ENCODE measurements at regions not wholly inside any gene's neighbourhood (a gene's known extent, or its start where the extent isn't known, plus 50 kb on each side); places are given as distances from the start of the nearest gene placed in this dataset.

GRCh38 chr9:38215465-38215864 is 146.4 kb upstream of the SHB start:
- H4K20me1 ChIP-seq (ENCODE audit: insufficient read depth, low read length, poor library complexity, severe bottlenecking), result no peaks in the 10 kb centered on the region
- no peak overlapping the region for H3K4me3 ChIP-seq (ENCODE audit: low read length, poor library complexity, severe bottlenecking)
- H3K79me2 ChIP-seq (ENCODE audit: insufficient read depth, low read length), result no peaks in the 10 kb centered on the region
- H3K4me1 ChIP-seq (ENCODE audit: insufficient read depth, low read length, poor library complexity, severe bottlenecking), result no peaks in the 10 kb centered on the region
- no peaks in the 10 kb centered on the region for H3K36me3 ChIP-seq (ENCODE audit: insufficient read depth, low read length)
- H3F3A ChIP-seq (ENCODE audit: low read depth), result no peaks in the 10 kb centered on the region
- TF ChIP-seq CTCF (conservative IDR thresholded peaks at IDR 0.05; ENCODE audit: low read length) (no peak), EZH2phosphoT487 (IDR thresholded peaks at IDR 0.05; ENCODE audit: borderline replicate concordance) (no peak)
- H3K9me2 ChIP-seq (replicated peaks; ENCODE audit: low read depth, low read length), result no peaks in the 10 kb centered on the region
- H3K4me2 ChIP-seq (ENCODE audit: low read depth, low read length, poor library complexity, severe bottlenecking), result no peak overlapping the region
- no peak overlapping the region for H2AFZ ChIP-seq (ENCODE audit: low read length)
- no peaks in the 10 kb centered on the region for H3K9me3 ChIP-seq (ENCODE audit: insufficient read depth, low read depth, low read length)
- H3K9ac ChIP-seq (ENCODE audit: low read depth, low read length, poor library complexity, severe bottlenecking), result no peak overlapping the region
- no peaks in the 10 kb centered on the region for H3K27me3 ChIP-seq (ENCODE audit: insufficient read depth, low read length, poor library complexity, severe bottlenecking)

- H3K27me3 ChIP-seq (ENCODE audit: insufficient read depth, low read length, poor library complexity, severe bottlenecking), result no peaks in the 10 kb centered on the region
- no peaks in the 10 kb centered on the region for H4K20me1 ChIP-seq (ENCODE audit: insufficient read depth, low read length, poor library complexity, severe bottlenecking)
- no peaks in the 10 kb centered on the region for H3K79me2 ChIP-seq (ENCODE audit: insufficient read depth, low read length)
- H3K9ac ChIP-seq (ENCODE audit: low read depth, low read length, poor library complexity, severe bottlenecking), result no peak overlapping the region
- H3K4me1 ChIP-seq (ENCODE audit: insufficient read depth, low read length, poor library complexity, severe bottlenecking), result no peaks in the 10 kb centered on the region
- H3K9me3 ChIP-seq (ENCODE audit: insufficient read depth, low read depth, low read length), result no peaks in the 10 kb centered on the region
- H3K9me2 ChIP-seq (replicated peaks; ENCODE audit: low read depth, low read length), result no peaks in the 10 kb centered on the region
- no peaks in the 10 kb centered on the region for H3F3A ChIP-seq (ENCODE audit: low read depth)
- no peak overlapping the region for H3K4me3 ChIP-seq (ENCODE audit: low read length, poor library complexity, severe bottlenecking)
- no peak overlapping the region for H3K4me2 ChIP-seq (ENCODE audit: low read depth, low read length, poor library complexity, severe bottlenecking)
- TF ChIP-seq CTCF (conservative IDR thresholded peaks at IDR 0.05; ENCODE audit: low read length), result no peak
- no peak for TF ChIP-seq EZH2phosphoT487 (IDR thresholded peaks at IDR 0.05; ENCODE audit: borderline replicate concordance)
- H3K36me3 ChIP-seq (ENCODE audit: insufficient read depth, low read length), result no peaks in the 10 kb centered on the region
- H2AFZ ChIP-seq (ENCODE audit: low read length), result no peak overlapping the region
These were observed 145.4 kb upstream of the SHB start for GRCh38 chr9:38214432-38214831.

- Histone ChIP-seq H3K9me2 (replicated peaks; ENCODE audit: low read depth, low read length) (no peaks in the 10 kb centered on the region), H4K20me1 (ENCODE audit: insufficient read depth, low read length, poor library complexity, severe bottlenecking) (no peaks in the 10 kb centered on the region), H3K36me3 (ENCODE audit: insufficient read depth, low read length) (no peaks in the 10 kb centered on the region), H2AFZ (ENCODE audit: low read length) (no peak overlapping the region), H3K4me2 (ENCODE audit: low read depth, low read length, poor library complexity, severe bottlenecking) (no peak overlapping the region), H3K4me1 (ENCODE audit: insufficient read depth, low read length, poor library complexity, severe bottlenecking) (no peaks in the 10 kb centered on the region), H3K27me3 (ENCODE audit: insufficient read depth, low read length, poor library complexity, severe bottlenecking) (no peaks in the 10 kb centered on the region), H3K9me3 (ENCODE audit: insufficient read depth, low read depth, low read length) (no peaks in the 10 kb centered on the region), H3K9ac (ENCODE audit: low read depth, low read length, poor library complexity, severe bottlenecking) (no peak overlapping the region), H3F3A (ENCODE audit: low read depth) (no peaks in the 10 kb centered on the region), H3K4me3 (ENCODE audit: low read length, poor library complexity, severe bottlenecking) (no peak overlapping the region), H3K79me2 (ENCODE audit: insufficient read depth, low read length) (no peaks in the 10 kb centered on the region)
- TF ChIP-seq CTCF (conservative IDR thresholded peaks at IDR 0.05; ENCODE audit: low read length) (no peak), EZH2phosphoT487 (IDR thresholded peaks at IDR 0.05; ENCODE audit: borderline replicate concordance) (no peak)
These were observed 144.7 kb upstream of the SHB start for GRCh38 chr9:38213631-38214299.

Data from Loucy (cell line).